UCSD-AML1 (cell line): ENCODE measurements at regions not wholly inside any gene's neighbourhood (a gene's known extent, or its start where the extent isn't known, plus 50 kb on each side); places are given as distances from the start of the nearest gene placed in this dataset.
"Not testable (repeated sequence)": the region's sequence is repeated elsewhere in the genome, so short reads cannot be mapped to it uniquely, and the experiment has no call there.

ENCODE experiments used
- DNase-seq: peaks from one replicate; lab custom pipeline; 2025; ENCODE audit not compliant: unreplicated experiment; lab: John Stamatoyannopoulos, UW

DNA sequence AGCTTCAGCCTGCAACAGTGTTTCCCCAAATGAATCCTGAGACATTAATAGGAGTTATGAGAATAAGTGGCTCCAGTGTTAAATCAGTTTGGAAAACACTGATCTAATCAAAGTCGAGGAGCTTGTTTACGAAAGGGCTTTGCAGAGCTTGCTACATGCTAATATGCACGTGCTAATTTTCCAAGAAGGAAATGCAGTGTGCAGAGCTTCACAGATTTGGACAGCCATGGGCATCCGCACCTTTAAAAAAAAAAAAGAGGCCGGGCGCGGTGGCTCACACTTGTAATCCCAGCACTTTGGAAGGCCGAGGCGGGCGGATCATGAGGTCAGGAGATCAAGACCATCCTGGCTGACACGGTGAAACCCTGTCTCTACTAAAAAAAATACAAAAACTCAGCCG is 79.7 kb upstream of the LMO2 start:
- not testable (repeated sequence) for DNase-seq

DNA sequence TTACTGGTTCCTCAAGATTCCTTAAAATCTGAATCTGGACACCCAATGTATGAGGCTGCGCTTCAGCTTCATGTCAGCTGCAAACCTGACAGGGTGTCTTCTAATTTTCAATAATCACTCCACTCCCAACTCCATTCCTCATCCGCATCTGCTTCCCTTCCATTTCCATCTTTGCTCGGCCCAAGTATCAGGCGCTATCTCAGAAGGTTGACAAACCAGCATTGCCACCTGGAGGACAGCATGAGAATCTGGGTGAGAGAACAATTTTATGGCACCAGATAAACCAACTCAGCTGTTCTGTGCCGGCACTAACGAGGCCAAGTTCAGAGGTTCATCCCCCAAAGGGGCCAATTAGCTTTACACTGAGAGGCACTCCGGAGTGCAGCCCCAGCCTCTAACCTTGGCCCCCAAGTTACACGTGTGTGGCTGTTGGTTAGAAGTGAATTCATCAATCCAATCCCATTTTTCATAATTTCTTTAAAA is 79.1 kb upstream of the LMO2 start:
- DNase-seq = peak; percentile 53

DNA sequence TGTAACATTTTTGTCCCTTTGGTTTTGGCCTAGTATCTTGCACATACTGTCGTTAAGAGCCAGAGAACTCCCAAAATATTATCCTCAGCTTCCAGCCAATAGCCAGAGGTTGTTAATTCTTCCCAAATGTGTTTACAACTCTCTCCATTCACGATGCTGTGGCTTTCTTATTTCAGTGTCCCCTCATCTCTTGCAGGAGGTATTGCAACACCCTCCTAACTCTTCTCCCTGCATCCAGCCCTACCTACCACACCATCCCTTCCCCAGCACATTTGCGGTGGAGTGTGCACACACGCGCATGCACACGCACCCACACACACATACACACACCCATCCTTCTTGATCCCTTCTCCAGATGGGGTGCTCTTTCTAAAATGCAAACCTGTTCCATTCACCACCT is 75.6 kb upstream of the LMO2 start:
- no peak for DNase-seq

DNA sequence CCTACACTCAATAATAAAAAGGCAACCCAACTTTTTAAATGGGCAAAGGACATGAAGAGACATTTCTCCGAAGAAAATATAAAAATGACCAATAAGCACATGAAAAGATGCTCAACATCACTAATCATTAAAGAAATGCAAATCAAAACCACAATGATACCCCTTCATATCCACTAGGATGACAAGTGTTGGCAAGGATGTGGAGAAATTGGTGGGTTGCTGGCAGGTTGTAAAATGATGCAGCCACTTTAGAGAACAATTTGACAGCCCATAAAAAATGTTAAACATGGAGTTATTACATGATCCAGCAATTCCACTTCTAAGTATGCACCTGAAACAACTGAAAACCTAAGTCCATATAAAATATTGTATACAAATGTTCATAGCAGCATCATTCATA is 73.2 kb upstream of the LMO2 start:
- no peak for DNase-seq

DNA sequence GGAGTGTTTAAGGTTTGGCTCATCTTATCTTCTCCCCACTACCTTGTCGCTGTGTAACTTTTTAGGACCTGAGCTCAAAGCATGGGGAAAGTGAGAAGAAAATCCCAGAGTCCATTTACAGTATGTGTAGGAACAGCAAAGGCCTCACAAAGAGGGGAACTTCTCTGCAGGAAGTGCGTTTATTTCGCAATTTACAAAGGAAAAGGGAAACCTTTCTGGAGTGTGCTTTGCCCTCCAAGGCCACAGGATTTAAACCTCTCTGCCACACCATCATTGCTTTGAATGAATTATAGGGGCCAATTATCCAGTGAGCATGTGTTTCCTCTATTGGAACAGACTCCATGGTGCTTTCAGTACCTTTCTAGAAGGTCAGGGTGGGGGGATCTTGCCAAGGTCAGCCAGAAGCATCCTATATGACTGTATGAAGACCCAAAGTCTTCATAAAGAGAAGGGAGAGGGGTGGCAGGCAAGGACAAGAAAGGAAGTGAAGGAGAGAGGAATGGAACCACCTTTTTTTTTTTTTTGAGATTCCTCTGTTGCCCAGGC is 68.1 kb upstream of the LMO2 start:
- DNase-seq = no peak

DNA sequence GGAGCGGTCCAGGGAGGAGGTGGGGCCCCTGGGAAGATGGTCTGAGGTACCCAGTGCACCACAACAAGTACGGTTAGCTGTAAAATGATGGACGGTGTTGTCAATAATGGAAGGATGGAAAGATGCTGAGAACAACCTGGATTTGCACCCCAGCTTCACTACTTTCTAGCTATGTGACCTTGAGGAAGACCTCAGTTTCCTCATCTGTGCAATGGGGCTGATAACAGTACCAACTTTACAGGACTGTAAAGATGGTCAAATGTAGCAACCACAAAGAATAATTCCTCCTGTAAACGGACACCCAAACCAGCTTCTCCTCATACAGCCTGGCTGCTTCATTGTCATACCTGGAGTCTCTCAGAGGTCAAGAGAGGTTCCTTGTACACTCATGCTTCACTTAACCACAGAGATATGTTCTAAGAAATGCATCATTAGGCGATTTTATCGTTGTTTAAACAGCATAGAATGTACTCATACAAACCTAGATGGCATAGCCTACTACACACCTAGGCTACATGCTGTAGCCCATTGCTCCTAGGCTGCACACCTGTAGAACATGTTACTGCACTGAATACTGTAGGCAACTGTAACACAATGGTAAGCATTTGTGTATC is 65.5 kb upstream of the LMO2 start:
- no peak for DNase-seq

DNA sequence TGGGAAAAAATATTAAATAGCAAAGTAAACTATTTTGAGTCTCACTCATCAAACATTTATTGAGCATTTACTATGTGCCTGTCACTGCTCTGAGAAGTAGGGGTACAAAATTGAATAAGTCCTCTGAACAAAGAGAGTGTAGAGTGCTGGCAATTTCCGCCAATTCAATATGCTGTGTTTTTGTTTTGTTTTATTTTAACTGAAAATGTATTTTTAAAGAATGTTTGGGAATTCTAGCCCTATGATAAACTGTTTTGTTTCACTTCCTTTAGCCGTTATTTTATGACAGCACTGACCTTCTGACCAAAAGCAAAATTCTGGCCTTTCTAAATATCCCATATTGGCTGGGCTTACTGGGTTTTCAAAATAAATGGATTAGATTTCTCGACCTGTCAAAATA is 64.7 kb upstream of the LMO2 start:
- no peak for DNase-seq

DNA sequence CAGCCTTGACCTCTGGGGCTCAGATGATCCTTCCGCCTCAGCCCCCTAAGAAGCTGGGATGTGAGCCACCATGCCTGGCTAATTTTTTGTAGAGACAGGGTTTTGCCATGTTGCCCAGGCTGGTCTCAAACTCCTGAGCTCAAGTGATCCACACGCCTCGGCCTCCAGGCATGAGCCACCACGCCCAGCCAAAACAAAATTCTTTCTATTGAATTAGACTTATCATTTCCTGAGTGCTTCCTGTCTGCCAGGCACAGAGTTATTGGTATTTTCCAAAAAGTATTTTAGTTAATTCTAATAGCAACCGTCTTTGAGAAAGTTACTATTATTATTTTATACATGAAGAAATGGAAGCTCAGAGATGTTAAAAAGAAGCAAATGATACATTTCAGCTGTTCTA is 61.4 kb upstream of the LMO2 start:
- peak; percentile 28 for DNase-seq

DNA sequence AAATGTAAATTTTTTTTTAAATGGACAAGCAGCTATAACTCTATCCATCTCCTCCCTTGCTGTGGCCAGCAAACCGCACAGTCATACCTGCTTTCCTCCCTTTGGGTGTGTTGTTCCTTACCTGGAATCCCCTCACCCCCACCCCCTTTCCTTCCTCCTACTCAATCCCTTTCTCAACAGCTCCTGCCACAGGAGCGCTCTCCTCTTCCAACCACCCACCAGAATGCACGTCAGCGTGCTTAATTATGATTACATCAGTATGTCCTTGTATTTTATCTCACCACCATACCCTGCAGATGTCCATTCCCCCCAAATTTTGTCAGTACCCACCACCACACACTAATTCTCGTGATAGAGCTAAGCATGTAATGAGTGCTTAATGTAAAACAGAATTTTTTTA is 60.9 kb upstream of the LMO2 start:
- no peak for DNase-seq

DNA sequence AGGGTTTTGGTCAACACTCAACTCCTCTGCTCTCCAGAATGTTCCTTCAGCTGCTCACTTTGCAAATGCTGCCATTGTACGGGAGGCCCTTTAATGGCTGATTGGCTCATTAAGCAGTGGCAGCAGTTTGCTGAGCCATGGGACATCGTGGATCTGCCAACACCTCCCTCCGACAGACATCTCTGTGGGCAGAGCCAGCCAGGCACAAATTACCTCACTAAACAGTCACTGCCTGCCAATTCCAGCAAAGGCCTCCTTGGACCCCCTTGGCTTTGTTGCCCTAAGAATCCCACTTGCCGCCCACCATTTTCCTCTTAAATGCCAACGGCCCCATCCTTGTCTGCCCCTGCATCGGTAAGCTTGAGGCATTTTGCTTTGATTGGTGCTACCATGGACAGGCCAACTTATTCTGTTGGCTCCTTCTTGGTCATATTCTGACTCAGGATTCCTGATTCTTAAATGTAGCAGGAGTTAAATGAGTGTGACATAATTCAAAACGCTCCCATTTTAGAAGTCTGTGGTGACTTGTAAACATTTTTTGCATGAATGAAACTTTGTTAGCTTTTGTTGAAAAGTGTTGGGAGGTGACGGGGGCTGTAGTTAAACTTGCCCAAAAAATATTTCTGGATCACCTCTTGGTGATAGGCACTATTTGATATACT is 57.5 kb upstream of the LMO2 start:
- no peak for DNase-seq

DNA sequence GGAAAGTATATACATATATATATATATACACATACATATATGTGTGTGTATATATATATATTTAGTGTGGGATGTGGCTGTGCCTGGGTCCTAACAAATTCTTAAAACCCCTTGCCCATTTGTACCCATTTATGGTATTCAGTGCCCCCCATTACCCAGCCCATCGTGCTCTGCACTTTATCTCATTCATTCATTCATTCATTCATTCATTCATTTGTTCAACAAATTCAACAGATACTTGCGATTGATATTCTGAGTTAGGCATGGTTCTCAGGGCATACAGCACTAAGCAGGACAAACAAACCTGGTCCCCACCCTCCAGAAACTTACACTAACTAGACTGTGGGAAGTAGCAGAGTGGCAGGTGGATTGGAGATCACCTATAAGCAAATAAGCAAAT is 56.6 kb upstream of the LMO2 start:
- no peak for DNase-seq

DNA sequence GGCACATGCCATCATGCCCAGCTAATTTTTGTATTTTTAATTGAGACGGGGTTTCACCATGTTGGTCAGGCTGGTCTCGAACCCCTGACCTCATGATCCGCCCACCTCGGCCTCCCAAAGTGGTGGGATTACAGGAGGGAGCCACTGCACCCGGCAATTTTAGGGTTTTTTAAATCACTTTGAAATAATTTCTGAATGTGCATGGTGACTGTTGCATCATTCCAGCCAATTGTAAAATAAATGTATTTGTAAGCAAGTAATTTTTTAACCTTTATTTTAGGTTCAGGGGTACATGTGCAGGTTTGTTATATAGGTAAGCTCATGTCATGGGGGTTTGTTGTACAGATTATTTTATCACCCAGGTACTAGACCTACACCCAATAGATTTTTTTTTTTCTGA is 56.0 kb upstream of the LMO2 start:
- DNase-seq = not testable (repeated sequence)

DNA sequence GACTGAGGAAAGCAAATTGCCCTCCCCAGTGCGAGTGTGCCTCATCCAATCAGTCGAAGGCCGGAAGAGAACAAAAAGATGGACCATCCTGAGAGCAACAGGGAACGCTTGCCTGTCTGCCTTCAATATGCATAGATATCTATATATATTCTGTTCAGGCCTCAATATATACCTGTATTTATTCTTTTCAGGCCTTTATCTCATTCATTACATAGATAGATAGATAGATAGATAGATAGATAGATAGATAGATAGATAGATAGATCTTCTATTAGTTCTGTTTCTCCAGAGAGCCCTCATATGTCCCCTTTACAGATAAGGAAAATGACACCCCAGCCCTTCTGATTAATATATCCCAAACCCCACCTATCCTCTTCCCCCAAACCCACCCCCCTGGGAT is 55.1 kb upstream of the LMO2 start:
- DNase-seq = no peak

DNA sequence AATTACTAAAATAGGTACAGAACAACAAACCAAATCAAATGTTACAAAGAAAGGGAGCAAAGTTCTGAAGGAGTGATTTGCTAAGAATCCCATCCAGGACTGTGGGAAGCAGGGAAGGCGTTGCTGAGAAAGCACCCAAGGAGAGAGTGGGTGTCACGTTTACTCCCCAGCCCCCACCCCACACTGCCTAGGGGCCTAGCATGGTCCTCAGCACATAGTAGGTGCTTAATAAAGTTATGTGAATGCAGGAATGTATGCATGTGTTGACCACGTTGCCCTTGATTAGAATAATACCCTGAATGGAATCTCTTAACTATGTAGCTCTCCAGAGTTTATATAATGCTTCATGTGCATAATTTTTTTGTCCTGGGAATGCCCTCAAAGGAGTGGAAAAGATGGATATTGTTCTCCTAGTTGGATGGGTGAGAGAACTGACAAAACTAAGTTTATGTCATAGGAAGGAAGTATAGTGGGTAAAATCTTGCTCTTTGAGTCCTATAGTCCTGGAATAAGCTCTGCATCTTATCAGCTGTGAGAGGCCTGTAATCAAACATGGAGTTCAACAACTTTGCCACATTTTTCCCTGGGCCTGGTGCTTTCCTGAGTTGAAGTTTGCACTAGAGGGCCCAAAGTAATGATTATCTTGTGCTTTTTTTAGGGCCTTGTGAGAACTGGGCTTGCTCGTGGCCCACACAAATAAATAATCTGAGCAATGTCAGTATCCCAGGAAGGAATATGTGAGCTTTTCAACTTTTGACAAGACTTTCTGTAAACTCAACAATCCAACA is 53.8 kb upstream of the LMO2 start:
- no peak for DNase-seq

DNA sequence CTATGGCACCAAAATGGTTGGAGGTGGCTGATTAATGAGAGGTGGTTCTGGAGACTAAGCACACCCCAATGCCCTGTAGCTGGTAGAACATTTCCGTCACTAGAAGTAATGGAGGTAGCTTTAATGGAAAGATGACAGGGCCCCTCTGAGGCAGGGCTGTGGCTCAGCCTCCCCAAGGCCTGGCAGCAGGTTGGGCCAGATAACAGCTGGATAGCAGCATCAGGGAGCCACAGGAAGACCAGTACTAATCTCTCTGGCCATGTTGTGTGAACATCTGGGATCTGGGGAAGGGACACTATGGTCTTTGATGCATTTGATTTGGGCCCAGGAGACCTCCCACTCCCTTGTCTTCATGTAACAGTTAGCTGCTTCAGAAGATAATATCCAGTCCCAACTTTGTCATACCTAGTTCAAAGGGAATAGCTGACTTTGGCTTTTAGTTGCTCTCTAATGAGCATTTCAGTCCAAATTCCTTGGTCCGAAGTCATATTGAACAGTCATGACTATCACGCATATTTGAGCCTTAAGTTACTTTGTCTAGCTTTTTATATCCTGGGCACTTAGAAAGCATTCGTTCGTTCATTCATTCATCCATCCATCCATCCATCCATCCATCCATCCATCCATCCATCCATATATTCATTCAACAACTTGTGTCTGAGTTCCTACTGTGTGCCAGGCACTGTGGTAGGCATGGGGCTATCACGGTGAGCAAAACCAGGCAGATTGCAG is 53.0 kb upstream of the LMO2 start:
- no peak for DNase-seq

DNA sequence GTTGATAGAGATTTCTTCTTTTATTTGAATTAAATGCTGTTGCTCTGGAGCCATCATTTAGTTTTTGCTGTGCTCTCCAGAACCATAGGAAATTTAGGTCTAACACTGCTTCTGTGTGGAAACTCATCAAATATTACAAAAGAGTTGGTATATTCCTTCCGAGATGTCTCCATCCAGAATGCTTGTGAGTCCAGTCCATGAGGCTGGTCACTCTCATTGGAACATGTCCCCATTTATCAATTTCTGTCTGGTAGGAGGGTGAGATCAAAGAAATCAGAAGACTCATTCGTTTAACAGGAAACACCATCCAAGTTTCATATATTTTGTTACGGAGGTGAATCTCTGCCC is 52.4 kb upstream of the LMO2 start:
- DNase-seq = no peak

DNA sequence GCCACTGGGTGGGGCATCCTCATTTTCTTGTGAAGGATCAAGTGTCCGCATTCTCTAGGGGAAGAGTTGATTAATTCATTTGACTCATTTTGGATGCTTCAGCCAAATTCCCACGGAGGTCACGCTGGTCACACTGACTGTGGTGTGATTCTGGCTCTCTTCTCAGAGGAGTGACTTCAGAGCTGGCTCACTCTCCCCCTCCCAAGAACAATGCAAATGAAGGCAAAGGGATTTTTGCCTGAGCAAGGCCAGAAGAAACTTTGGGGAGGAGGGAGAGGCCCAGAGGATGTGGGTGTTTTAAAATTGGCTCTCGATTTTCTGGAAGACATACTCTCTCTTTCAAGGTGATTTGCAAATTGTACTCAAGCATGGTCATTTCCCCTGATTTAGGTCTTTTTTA is 51.1 kb upstream of the LMO2 start:
- no peak for DNase-seq

DNA sequence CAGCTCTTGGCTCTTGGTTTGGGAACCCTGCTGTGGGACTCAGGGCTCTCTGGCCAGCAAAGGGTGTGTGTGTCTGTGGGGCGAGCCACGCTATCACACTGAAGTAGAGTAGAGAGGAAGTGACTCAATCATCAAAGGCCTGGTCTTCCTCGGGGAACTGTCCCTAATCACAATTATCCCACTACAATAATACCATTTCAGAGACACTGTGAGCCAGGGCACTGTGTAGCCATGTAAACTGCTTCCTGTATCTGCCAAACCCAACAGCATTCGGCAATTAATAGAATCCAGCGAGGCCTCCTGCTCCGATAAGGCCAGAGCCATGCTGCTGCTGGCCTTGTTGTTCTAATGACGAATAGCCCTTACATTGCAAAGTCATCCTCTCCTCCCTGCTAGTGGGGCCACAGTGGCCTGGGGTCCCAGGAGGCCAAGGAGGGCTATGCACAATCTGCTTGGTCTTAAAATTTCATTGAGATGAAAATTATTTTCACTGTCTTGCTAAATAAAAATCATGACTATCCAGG is 49.8 kb upstream of the LMO2 start:
- DNase-seq = peak; percentile 67
